Activated naive CD4-positive, alpha-beta T cell treated with anti-CD3 and anti-CD28 coated beads, Interleukin-2, amount 50 U/mL, for 16 hours (primary cell): ENCODE measurements at regions not wholly inside any gene's neighbourhood (a gene's known extent, or its start where the extent isn't known, plus 50 kb on each side); places are given as distances from the start of the nearest gene placed in this dataset.
"Not testable (repeated sequence)": the region's sequence is repeated elsewhere in the genome, so short reads cannot be mapped to it uniquely, and the experiment has no call there.

Experiments used
- DNase-seq: peaks from one replicate; pipeline ENCODE4 v3.0.0-alpha.2; 2020

DNA sequence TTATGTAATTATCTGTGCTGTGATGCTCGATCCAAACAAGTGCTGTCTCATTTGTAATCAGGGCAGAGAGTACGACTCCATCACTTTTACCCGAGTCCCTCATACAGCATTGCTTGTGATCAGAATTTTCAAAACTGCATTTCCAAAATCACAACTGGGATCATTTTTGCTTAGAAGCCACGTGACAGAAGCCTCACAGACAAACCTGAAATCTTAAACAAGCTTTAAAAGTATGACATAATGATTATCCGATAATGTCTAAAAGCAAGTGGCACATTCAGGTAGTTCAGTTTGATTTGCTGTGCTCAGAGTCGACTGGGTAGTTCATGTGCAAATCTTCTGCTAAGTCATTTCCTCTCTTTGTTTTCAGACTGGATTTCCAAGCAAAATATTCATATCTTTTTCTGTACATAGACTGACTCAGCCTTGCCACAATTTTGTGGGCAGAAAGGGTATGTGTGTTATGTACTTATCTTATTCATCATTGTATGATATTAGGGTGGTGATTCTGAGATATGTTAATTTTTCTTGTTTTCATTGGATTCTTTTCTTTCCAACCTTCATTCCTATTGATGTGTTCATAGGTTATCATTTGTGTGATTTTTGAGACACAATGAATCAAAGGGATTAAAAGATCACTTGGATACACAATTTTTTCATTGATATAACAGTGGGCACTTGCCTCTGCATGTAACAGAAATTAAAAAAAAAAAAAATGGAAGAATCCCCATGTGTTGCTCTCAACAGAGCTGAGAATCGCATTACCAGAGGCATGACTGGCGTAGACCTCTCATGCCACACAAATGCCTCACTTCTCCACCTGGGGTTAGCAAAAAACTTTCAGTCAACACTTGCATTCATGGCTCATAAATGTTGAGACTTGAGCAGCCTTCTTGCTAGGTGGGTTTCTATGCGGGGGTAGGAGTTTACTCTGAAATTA, 355.7 kb downstream of the LTN1 start:
- no peak for DNase-seq

DNA sequence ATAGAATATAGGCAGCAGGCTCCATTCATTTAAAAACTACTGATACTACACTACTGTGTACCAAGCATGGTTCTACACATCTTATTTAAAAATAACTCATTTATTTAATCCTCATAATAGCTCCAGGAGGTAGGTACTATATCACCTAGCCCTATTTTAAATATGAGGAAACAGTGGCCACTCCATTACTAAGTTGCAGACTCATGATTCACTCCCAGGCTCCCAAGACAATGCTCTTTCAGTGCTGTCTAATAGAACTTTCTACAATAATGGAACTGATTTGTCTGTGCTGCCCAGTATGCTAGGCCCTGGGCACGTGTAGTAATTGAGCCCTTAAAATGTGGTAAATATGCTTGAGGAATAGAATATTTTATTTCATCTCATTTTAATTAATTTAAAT, 357.1 kb downstream of the LTN1 start:
- DNase-seq, result no peak

DNA sequence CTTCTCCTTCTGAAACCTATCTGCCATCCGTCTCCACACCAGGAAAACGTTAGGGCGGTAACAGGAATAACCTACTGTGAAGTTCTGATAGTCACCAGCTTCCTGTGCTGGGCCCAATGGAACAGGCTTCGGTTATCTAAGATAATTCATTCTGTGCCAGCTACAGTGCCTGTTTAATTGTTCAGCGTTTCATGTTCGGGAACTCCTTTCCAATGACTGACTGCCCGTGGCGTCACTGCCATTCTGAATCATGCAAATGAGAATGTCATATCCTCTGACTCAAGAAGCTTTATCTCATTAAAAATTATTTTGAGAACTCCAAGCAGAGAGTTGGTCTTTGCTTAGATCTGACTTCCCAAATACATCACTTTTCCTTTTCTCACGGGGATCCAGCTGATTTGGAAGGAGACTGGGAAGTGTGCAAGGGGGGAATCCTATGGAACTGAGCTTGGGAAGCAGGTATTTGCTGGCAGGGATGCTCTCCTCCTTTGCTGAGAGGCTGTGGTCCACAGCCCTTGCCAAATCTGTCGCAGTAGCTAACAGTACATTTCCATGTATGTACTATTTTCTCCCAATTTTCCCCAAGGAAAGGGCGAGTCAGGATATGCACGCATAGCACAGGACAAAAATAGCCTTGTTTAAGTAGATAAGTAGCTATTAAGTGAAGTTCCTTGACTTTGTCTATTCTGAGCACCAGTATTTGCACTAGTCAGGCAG, 358.7 kb downstream of the LTN1 start:
- no peak for DNase-seq

DNA sequence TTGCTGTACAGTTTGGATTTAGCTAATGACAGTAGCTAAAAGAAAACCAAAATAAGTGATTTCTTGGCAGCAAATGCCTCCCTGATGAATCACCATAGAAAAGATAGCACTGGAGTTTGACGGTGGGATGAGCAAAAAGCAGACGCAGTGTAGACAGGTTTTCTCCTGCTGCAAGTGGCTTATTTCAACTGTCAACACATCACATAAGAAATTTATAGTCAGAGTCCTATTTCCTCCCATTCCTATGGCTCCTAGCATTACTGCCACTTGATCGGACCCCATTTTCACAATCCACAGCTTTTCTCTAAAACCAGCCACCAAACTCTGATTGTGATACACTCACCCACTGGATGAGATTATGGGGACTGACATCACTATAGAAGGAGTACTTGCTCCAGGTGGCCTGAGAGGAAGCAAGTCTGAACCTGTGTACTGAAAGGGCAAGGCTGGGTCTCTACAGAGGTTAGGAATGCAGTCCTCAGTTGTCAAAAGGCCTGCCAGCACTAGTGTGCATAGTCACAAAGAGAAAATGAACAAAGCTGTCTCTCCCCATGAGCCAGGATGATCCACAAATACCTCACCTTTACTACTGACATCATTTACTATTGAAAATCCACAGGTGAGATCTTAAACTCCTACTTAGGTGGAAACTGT, 359.8 kb downstream of the LTN1 start:
- no peak for DNase-seq

DNA sequence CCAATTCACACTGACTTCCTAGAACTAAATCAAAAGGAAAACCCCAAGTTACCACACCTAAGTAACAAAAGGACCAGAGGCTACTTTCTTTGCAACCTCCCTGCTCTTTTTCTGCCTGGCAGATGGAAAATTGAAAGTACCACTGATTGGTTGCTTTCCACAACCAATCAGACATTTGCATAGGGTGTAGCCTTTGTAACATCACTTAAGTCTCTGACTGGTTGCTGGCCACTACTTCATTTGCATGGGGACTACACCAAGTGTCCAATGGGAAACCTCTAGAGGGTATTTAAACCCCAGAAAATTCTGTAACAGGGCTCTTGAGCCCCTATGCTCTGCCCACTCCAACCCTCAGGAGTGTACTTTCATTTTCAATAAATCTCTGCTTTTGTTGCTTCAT, 365.0 kb downstream of the LTN1 start:
- no peak for DNase-seq

DNA sequence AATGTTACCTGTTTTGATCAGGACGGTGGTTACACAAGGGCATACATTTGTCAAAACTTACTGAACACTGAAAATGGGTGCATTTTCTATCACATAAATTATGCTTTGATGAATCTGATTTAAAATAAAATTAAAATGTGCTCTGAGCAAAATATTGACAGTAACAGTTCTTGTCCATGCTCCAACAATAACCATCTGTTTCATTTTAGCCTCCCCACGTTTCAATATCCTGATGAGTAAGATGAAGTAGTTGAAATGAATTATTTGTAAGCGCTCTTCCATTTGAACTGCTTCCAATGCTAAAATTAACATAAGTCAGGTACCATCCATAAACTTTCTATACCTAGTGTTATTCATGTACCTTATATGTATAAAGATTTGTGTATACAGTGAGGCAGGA, 365.4 kb downstream of the LTN1 start:
- no peak for DNase-seq

DNA sequence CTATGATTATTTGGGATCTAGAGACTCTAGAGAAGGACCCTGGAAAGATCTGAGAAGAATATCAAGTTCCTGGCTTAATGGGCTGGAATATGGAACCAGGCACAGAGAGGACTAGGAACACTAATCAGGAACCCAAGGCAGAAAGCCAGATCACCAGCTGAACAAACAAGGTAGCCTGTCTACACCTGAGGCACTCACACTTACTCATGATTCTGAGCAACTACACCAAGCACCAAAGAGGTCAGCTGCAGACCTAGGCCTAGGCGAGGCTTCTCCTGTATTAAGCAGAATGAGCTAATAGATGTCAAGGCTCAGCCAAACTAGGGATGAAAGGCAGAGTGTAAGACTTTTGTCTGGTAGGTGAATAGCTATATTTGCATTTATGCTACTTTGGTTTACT, 368.1 kb downstream of the LTN1 start:
- DNase-seq, result no peak

DNA sequence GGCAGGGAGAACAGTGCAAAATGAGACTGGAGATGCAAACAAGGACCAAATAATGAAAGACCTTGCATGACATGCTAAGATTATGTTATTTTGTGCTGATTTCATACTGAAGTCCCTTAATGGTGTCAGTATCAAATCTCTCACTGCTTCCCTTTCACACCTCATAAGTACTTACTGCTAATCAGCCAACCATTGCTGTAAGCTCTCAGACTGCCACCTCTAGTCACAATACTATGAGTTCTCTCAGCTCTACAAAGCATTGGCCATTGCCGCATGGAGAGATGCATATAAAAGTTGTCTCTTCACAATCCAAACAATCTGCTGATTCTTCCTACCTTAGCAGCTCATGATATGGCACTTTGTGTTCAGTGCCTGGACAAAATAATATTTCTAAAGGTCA, 375.4 kb downstream of the LTN1 start:
- DNase-seq, result no peak

DNA sequence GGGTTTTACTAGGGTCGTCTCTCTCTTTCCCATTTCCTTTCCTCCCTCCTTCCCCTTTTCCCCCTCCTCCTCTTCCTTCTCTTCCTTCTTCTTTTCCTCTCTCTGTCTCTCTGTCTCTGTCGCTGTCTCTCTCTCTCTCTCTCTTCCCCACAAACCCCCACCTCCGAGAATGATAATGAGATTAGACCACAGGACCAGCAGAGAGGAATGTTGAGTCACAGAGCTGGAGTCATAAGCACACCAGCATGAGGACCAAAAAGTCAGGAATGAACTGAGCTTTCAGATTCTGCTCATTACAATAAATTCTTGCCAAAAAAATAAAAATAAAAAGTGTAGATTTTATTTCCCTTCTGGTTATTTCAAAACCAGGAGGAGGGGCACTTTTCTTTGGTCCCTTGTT, 377.4 kb downstream of the LTN1 start:
- DNase-seq, result no peak

DNA sequence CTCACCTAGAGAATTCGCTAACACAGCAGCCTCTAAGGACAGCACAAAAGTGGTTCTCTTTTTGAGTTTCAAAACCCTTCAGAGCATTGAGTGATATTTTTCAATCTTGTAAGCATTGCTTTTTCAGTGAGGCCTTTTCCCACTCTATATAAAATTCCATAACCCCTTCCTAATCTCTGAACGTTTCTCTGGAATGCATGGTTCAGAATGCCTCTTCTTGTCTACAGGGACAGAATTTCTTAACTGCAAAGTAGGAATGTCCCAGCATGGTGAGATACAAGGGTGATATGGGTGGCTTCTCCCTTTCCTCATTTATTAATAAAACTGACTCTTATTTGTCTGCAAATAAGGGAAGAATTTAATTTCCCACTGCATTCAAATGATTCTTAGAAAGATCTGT, 377.9 kb downstream of the LTN1 start:
- DNase-seq, result no peak

DNA sequence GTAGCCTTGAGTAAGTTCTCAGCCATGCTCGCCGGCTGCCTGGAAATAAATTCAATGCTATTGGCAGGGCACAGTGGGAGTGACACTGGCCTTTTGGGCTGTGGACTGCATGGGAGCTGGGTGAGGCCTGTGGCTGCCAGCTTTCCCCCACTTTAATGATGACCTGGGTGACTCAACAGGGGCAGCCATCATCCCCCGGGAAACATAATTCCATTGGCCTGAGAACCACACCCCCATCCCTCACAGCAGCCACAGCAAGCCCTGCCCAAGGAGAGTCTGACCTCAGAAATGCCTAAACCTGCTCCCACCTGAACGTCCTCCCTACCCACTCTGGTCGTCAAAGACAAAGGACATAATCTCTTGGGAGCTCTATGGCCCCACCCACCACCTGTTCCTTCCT, 384.0 kb downstream of the LTN1 start:
- no peak for DNase-seq

DNA sequence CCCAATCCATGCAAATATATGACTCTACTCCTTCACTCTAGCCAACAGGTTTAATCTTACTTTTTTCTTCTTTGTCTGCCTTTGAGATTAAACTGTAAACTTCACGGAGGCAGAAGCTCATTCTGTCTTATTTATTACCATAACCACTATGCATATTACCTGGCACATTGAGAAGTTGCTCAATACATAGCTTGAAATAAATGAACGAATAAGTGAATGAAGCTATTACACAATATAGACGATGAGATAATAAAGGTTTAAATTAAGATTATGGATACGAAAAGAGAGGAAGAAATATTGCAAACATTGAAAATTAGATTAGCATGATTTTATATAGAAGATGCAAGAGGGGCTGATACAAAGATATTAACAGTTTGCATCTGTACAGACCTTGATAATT, 385.1 kb downstream of the LTN1 start:
- DNase-seq, result no peak

DNA sequence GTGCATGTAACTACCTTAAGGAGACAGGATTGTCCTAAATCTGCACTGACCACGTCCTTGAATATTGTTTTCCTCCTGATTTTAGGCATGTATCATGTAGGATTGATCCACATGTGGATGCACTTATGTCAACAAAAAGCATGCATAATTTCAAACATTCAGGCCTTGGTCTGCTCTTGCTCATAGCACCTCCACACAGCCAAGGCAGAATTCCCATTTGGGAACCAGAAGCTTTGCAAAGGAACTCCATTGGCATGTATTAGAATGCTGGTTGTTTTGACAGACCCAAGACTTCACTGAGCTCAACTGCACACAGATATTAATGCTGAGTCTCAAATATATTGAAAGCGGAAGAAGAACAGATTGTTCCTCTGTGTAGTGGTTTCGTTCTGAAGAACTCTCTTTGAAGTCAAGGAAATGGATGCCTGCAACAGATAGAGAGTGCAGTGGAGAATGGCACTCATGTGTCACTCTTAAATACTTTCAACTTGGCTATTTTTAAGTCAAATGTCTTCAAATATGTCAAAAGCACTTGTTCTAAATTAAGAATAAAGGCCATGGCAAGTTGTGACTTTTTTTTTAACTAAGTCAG, 387.6 kb downstream of the LTN1 start:
- DNase-seq, result no peak

DNA sequence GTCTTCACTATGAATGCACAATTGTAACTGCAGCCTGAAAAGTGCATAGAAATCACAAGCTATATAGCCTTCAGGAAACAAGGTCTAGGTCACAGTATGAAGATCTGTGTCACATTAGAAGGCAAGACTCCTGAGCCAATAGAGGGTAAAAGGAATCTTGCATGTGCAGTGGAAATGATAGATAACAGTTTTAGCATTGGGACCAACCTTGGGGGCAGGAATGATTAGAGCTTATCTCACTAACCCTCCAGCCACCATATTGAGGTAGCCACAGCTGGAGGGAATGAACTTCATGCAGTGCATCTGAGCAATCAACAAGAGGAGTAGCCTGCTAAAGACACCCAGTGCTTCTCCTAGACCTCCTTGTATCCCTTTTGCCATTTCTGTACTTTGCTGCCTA, 390.1 kb downstream of the LTN1 start:
- no peak for DNase-seq

DNA sequence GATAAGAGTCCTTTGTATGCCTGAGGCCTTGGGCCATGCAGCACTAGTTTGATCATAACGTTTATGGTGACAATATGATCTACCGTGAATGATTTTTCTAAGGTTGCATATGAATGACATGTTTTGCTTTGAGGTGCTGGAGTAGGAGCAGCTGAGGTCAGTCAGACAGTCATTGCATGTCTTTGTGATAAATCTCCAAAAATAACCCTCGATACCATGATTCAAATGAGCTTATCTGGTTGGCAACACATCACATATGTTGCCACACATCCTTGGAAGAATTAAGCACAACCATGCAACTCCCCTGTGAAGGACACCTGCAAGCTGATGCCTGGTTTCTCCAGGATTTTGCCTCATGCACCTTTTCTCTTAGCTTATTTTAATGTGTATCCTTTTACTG, 394.5 kb downstream of the LTN1 start:
- no peak for DNase-seq

DNA sequence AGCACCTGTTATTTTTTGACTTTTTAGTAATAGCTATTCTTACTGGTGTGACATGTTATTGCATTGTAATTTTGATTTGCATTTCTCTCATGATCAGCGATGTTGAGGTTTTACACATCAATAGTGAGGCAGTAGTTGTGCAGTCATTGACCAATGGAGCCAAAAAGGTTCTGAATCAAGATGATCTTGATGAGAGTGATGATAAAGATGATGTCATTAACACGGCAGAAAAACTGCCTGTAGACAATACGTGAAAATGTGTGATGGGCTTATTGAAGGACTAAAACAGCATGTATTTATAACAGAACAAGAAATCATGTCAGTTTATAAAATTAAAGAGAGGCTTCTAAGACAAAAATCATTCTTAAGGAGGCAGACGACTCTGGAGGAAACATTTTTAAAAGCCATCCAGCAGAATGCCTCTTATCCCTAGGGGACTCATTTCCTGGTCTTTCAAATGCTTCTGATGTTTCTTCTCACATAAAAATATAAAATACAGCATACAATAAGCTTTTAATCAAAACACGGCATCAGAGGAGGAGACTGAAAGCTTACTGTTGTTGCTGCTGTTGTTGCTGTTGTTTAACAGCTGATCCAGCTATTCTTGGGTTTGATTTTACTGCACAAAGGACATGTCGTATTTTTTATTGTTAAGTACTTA, 400.3 kb downstream of the LTN1 start:
- DNase-seq, result no peak

DNA sequence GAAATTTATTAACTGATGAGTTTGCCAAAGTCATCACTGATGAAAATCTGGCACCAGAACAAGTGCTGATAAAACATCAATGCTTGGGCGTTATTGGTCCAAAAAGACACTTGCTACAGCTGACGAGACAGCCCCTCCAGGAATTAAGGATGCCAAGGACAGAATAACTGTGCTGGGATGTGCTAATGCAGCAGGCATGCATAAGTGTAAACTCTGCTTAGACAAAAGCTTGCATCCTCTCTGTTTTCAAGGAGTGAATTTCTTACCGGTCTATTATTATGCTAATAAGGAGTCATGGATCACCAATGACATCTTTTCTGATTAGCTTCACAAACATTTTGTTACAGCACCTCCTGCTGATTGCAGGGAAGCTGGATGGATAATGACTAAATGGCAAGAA, 402.0 kb downstream of the LTN1 start:
- no peak for DNase-seq

DNA sequence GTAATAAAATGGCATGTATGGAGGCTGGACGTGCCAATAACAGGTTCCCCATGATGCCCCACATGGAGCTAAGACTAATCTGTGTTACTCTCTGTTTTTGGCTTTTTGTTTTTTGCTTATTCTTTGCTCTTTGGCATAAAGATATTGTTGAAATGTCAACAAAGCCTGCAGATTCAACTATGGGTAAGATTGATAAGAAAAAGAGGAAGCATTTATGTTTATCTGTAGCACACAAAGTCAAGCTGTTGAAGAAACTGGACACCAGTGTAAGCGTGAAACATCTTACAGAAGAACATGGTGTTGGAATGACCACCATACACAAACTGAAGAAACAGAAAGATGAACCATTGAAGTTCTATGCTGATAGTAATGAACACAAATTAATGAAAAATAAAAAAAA, 402.7 kb downstream of the LTN1 start:
- no peak for DNase-seq

DNA sequence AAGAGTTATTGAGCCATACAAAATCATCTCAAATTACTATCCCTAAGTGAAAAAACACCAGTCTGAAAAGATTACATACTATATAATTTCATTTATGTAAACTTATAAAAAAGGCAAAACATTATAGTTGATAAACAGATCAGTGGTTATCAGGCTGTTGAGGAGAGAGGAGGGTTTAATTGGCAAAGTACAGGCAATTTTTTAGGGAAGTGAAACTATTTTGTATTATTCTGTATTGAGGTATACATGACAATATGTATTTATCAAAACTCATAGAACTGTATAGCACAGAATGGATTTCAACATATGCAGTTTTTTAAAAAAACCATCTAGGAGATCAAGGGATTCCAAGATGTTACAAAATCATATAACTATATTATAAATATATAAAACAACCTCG, 403.7 kb downstream of the LTN1 start:
- no peak for DNase-seq

DNA sequence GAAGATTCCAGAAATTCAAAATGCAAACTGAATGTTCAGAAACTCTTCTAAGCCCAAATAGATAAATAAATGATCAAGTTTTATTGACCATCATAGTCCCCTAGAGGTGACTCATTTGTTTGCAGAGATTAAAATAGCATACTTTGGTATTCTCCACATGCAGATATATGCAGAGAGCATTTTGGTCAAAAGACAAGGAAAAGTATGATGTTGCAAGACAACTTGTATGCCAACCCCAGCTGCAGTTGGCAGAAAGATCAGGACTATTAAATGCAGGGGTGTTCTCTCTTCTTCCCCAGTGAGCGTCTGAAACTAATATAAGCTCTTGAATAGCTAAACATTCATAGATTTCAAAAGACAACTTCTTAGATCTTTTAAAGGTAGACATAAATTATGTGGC, 404.9 kb downstream of the LTN1 start:
- no peak for DNase-seq

DNA sequence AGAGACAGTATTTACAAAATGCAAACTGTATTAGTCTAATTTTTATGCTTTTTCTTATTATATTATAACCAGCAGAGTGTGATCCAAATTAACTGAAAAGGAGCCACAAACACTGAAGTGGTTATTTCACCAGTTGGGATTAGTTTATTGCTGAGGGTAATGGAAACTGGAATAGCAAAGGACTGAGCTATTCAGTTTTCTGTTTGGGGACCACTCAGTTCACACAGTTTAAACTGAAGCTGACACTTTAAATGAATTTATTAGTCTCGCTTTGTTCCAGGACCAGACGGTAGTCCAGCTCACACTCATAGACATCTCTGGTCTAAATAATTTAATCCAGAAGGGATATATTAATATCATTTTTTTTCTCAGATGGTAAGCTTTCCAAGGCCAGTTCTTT, 410.7 kb downstream of the LTN1 start:
- DNase-seq, result no peak

DNA sequence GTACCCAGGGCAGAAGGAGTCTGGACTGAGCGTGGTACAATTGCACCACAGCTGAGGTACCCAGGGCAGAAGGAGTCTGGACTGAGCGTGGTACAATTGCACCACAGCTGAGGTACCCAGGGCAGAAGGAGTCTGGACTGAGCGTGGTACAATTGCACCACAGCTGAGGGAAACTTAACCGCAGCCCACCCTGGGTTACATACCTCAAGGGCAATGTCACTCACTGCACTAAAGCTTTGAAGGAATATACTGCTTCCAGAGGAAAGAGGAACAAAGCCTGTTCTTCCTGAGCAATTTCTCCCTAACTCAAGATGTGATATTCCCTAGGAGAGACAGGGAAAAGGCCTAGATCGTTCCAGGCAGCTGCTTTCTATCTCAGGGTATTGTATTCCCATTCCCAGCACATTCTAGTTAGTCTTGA, 411.4 kb downstream of the LTN1 start:
- not testable (repeated sequence) for DNase-seq

DNA sequence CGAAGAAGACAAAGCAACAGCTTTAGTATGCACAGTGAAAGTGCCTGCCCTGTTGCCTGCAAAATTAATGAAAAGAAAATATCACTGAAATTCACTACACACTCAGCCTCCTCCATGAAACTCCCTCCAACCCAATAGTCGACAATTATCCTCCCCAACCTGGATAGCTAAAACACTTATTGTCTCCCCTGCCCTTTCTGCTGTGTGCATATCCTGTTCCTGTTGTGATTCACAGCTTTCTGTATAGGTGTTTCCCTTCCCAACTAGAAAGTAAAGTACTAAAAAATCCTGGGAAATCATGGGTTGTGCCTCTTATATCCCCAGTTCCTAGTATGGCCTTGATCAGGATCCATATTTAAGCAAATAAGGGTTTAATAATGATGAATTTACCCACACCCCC, 412.1 kb downstream of the LTN1 start:
- DNase-seq, result no peak
